ENCODE measurements at regions not wholly inside any gene's neighbourhood (a gene's known extent, or its start where the extent isn't known, plus 50 kb on each side); places are given as distances from the start of the nearest gene placed in this dataset.

GRCh38 chr5:85823462-85824426 is 794.0 kb upstream of the COX7C start (continued):
- no peak for TF ChIP-seq THAP12 (CRISPR knock-in tag; IDR thresholded peaks at IDR 0.05)
- TF ChIP-seq ETV1 (tag; conservative IDR thresholded peaks at IDR 0.05; ENCODE audit: low read depth), result no peak
- TF ChIP-seq MLLT1 (IDR thresholded peaks at IDR 0.05), result no peak
- no peak for TF ChIP-seq CCAR2 (IDR thresholded peaks at IDR 0.05; ENCODE audit: low read depth, low read length)
- no peak for TF ChIP-seq ZNF212 (CRISPR knock-in tag; IDR thresholded peaks at IDR 0.05)
- TF ChIP-seq ZNF584 (CRISPR knock-in tag; IDR thresholded peaks at IDR 0.05; ENCODE audit: low read depth), result no peak
- TF ChIP-seq HNRNPLL (IDR thresholded peaks at IDR 0.05; ENCODE audit: low read depth, low read length, poor library complexity, severe bottlenecking), result no peak
- TF ChIP-seq E2F1 (CRISPR knock-in tag; IDR thresholded peaks at IDR 0.05), result no peak
- TF ChIP-seq HCFC1 (IDR thresholded peaks at IDR 0.05; ENCODE audit: low read depth, low read length), result no peak
- TF ChIP-seq SAP30 (IDR thresholded peaks at IDR 0.05; ENCODE audit: borderline replicate concordance, insufficient read depth, low read depth, low read length, poor library complexity, severe bottlenecking), result no peak
- TF ChIP-seq MAFF (IDR thresholded peaks at IDR 0.05; ENCODE audit: low read length), result peak; percentile 19; the same call in 1 of the 2 replicates
- no peak for TF ChIP-seq PML (IDR thresholded peaks at IDR 0.05; ENCODE audit: low read length)
- TF ChIP-seq SP1 (CRISPR knock-in tag; IDR thresholded peaks at IDR 0.05), result no peak
- peak; percentile 68 for TF ChIP-seq NFE2 (IDR thresholded peaks at IDR 0.05; ENCODE audit: low read depth)
- TF ChIP-seq NR2C1 (IDR thresholded peaks at IDR 0.05), result no peak
- TF ChIP-seq NR2C1 (tag; IDR thresholded peaks at IDR 0.05), result no peak
- no peak for TF ChIP-seq CHCHD3 (CRISPR knock-in tag; IDR thresholded peaks at IDR 0.05)
- no peak for TF ChIP-seq ZNF408 (CRISPR knock-in tag; IDR thresholded peaks at IDR 0.05; ENCODE audit: low read depth)
- peak; percentile 69; the same call in 1 of the 2 replicates for TF ChIP-seq SMARCE1 (IDR thresholded peaks at IDR 0.05)
- TF ChIP-seq FIP1L1 (IDR thresholded peaks at IDR 0.05; ENCODE audit: low read depth, low read length, poor library complexity, severe bottlenecking), result no peak
- no peak for TF ChIP-seq FOXM1 (IDR thresholded peaks at IDR 0.05; ENCODE audit: low read depth)
- no peak for TF ChIP-seq FOXM1 (CRISPR knock-in tag; IDR thresholded peaks at IDR 0.05; ENCODE audit: low read depth)
- no peak for TF ChIP-seq ZBTB17 (CRISPR knock-in tag; IDR thresholded peaks at IDR 0.05)
- TF ChIP-seq ESRRB (CRISPR knock-in tag; IDR thresholded peaks at IDR 0.05; ENCODE audit: borderline replicate concordance), result no peak
- TF ChIP-seq MECOM (CRISPR knock-in tag; IDR thresholded peaks at IDR 0.05), result peak; percentile 72; the same call in 1 of the 2 replicates
